HepG2 (cell line): ENCODE measurements at regions not wholly inside any gene's neighbourhood (a gene's known extent, or its start where the extent isn't known, plus 50 kb on each side); places are given as distances from the start of the nearest gene placed in this dataset.

ENCODE experiments used
- EP300 ChIP-seq, 3 experiments: sonication (generic) in 1 of 3; formaldehyde crosslinking in 1 of 3; IDR thresholded peaks; 2 replicates each; pipeline versions ENCODE4 v1.5.1 to v1.6.1; 2011 to 2020; ENCODE audit warnings: low read depth in 2 of 3, low read length in 2 of 3, borderline replicate concordance in 1 of 3, improper control_type of control experiment in 1 of 3, mild to moderate bottlenecking in 1 of 3, missing genetic modification reagents in 1 of 3, moderate library complexity in 1 of 3
- GTF2F1 ChIP-seq: fragments of 150-350 bp; IDR thresholded peaks from 2 replicates; pipeline ENCODE4 v1.6.1; 2014; ENCODE audit warnings: low read length
- KLF13 ChIP-seq: sonication (generic); formaldehyde crosslinking; IDR thresholded peaks from 2 replicates; pipeline ENCODE4 v1.4.0; 2020; ENCODE audit warnings: mild to moderate bottlenecking, missing genetic modification reagents
- MBNL3 ChIP-seq: fragments of 250-450 bp; sonication (Bioruptor Pico); conservative IDR thresholded peaks from 2 replicates; pipeline ENCODE4 v1.8.0; 2022; ENCODE audit warnings: mild to moderate bottlenecking, inconsistent platforms
- RAD21 ChIP-seq: fragments of 450-650 bp; formaldehyde crosslinking; IDR thresholded peaks from 2 replicates; pipeline ENCODE4 v1.5.0; 2020; ENCODE audit warnings: mild to moderate bottlenecking
- SYNCRIP ChIP-seq: fragments of 200-400 bp; formaldehyde crosslinking; IDR thresholded peaks from 2 replicates; pipeline ENCODE4 v1.6.1; 2018; ENCODE audit warnings: mild to moderate bottlenecking, low read depth, low read length; ENCODE audit not compliant: insufficient read depth
- ZMYM4 ChIP-seq: sonication (generic); formaldehyde crosslinking; IDR thresholded peaks from 2 replicates; pipeline ENCODE4 v1.8.1; 2023; ENCODE audit warnings: mild to moderate bottlenecking, missing genetic modification reagents
- ZNF747 ChIP-seq: sonication (generic); formaldehyde crosslinking; IDR thresholded peaks from 2 replicates; pipeline ENCODE4 v1.8.1; 2023; ENCODE audit warnings: missing genetic modification reagents, mild to moderate bottlenecking, borderline replicate concordance
- TF ChIP-seq, protein P1 (sequence below): sonication (generic); formaldehyde crosslinking; IDR thresholded peaks from 2 replicates; pipeline ENCODE4 v1.5.1; 2020; ENCODE audit warnings: mild to moderate bottlenecking, missing genetic modification reagents
- TF ChIP-seq, protein P2 (sequence below): IDR thresholded peaks from 2 replicates; pipeline ENCODE4 v1.6.1; 2016; ENCODE audit warnings: control low read depth
- TF ChIP-seq, protein P3 (sequence below): sonication (generic); formaldehyde crosslinking; IDR thresholded peaks from 2 replicates; pipeline ENCODE4 v1.5.0; 2020; ENCODE audit warnings: mild to moderate bottlenecking, missing genetic modification reagents, moderate library complexity
- TF ChIP-seq, protein P4 (sequence below), 2 experiments: sonication (generic) in 1 of 2; formaldehyde crosslinking in 1 of 2; IDR thresholded peaks; 2 replicates each; pipeline versions ENCODE4 v1.4.0 to v1.6.1; 2018 to 2020; ENCODE audit warnings: missing genetic modification reagents in 2 of 2, borderline replicate concordance in 1 of 2, low read depth in 1 of 2, mild to moderate bottlenecking in 1 of 2, missing biosample characterization in 1 of 2

DNA sequence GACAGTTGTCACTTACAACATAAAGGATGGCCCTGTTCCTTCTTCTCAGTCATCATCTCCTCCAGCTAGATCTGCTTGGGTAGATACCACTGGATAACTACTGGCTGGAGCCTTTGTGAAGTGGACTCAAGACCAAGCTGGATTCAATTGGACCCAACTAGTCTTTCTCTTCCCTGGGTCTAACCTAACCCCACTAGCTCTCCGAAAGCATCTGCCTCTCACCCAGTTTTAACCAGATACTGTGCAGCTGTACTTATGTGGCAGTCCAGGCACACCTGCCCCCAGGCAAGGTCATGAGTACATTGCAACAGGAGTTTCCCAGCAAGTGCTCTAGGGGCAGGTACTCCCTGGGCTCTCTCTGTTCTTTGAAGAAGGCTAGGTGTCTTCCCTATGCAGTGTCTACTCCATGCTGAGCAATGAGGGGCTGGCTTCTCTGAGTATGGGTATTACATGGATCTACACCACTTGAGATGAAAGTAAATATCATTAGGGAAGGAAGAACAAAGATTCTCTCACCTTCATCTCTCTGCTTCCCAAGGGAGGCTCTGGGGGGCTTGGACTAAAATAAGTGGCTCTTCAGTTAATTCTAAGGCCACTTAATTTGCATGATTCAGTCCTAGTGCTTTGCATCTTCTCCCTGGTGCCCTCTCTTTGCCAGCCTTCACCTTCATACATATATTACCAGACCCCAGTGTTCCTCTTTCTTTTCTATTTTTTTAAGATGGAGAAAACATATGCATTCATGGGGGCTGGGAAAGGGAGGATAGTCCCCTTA, 236.1 kb downstream of the NXPE2 start:
- TF ChIP-seq KLF13, result no peak
- TF ChIP-seq, protein P1, sequence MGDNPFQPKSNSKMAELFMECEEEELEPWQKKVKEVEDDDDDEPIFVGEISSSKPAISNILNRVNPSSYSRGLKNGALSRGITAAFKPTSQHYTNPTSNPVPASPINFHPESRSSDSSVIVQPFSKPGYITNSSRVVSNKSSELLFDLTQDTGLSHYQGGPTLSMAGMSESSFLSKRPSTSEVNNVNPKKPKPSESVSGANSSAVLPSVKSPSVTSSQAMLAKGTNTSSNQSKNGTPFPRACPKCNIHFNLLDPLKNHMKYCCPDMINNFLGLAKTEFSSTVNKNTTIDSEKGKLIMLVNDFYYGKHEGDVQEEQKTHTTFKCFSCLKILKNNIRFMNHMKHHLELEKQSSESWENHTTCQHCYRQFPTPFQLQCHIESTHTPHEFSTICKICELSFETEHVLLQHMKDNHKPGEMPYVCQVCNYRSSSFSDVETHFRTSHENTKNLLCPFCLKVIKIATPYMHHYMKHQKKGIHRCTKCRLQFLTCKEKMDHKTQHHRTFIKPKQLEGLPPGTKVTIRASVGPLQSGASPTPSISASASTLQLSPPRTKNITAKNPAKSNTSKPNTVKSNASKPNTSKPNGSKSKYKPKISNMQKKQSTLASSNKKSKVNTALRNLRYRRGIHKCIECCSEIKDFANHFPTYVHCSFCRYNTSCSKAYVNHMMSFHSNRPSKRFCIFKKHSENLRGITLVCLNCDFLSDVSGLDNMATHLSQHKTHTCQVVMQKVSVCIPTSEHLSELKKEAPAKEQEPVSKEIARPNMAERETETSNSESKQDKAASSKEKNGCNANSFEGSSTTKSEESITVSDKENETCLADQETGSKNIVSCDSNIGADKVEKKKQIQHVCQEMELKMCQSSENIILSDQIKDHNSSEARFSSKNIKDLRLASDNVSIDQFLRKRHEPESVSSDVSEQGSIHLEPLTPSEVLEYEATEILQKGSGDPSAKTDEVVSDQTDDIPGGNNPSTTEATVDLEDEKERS, result no peak
- TF ChIP-seq, protein P2, sequence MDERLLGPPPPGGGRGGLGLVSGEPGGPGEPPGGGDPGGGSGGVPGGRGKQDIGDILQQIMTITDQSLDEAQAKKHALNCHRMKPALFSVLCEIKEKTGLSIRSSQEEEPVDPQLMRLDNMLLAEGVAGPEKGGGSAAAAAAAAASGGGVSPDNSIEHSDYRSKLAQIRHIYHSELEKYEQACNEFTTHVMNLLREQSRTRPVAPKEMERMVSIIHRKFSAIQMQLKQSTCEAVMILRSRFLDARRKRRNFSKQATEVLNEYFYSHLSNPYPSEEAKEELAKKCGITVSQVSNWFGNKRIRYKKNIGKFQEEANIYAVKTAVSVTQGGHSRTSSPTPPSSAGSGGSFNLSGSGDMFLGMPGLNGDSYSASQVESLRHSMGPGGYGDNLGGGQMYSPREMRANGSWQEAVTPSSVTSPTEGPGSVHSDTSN, result no peak
- no peak for TF ChIP-seq SYNCRIP
- no peak for TF ChIP-seq ZMYM4 (CRISPR knock-in tag)
- no peak for TF ChIP-seq EP300 (IDR thresholded peaks at IDR 0.05; ENCODE audit: low read depth in 2 of 2, low read length in 2 of 2)
- no peak for TF ChIP-seq EP300 (CRISPR knock-in tag; IDR thresholded peaks at IDR 0.05; ENCODE audit: borderline replicate concordance)
- no peak for TF ChIP-seq RAD21 (CRISPR knock-in tag)
- TF ChIP-seq, protein P3, sequence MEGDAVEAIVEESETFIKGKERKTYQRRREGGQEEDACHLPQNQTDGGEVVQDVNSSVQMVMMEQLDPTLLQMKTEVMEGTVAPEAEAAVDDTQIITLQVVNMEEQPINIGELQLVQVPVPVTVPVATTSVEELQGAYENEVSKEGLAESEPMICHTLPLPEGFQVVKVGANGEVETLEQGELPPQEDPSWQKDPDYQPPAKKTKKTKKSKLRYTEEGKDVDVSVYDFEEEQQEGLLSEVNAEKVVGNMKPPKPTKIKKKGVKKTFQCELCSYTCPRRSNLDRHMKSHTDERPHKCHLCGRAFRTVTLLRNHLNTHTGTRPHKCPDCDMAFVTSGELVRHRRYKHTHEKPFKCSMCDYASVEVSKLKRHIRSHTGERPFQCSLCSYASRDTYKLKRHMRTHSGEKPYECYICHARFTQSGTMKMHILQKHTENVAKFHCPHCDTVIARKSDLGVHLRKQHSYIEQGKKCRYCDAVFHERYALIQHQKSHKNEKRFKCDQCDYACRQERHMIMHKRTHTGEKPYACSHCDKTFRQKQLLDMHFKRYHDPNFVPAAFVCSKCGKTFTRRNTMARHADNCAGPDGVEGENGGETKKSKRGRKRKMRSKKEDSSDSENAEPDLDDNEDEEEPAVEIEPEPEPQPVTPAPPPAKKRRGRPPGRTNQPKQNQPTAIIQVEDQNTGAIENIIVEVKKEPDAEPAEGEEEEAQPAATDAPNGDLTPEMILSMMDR (CRISPR knock-in tag), result no peak
- TF ChIP-seq, protein P4, sequence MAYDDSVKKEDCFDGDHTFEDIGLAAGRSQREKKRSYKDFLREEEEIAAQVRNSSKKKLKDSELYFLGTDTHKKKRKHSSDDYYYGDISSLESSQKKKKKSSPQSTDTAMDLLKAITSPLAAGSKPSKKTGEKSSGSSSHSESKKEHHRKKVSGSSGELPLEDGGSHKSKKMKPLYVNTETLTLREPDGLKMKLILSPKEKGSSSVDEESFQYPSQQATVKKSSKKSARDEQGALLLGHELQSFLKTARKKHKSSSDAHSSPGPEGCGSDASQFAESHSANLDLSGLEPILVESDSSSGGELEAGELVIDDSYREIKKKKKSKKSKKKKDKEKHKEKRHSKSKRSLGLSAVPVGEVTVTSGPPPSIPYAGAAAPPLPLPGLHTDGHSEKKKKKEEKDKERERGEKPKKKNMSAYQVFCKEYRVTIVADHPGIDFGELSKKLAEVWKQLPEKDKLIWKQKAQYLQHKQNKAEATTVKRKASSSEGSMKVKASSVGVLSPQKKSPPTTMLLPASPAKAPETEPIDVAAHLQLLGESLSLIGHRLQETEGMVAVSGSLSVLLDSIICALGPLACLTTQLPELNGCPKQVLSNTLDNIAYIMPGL (CRISPR knock-in tag; IDR thresholded peaks at IDR 0.05; ENCODE audit: borderline replicate concordance in 1 of 2, low read depth in 1 of 2), result no peak
- TF ChIP-seq GTF2F1, result no peak
- TF ChIP-seq MBNL3, result no peak
- no peak for TF ChIP-seq ZNF747 (CRISPR knock-in tag)
